Trophoblast cell (in vitro differentiated cells and primary cell): ENCODE measurements at regions not wholly inside any gene's neighbourhood (a gene's known extent, or its start where the extent isn't known, plus 50 kb on each side); places are given as distances from the start of the nearest gene placed in this dataset.

ENCODE experiments used
- DNase-seq, 2 donors: peaks; one replicate each; pipeline ENCODE4 v3.0.0-alpha.2; 2016
- H2AFZ ChIP-seq: 2 replicates; pipeline ENCODE4 v1.6.1; 2013; ENCODE audit warnings: low read length, moderate library complexity, mild to moderate bottlenecking; ENCODE audit not compliant: insufficient read depth, poor library complexity
- H2AK5ac ChIP-seq: 2 replicates; pipeline ENCODE4 v1.6.1; 2013; ENCODE audit warnings: mild to moderate bottlenecking, low read length
- H2BK120ac ChIP-seq: 2 replicates; pipeline ENCODE4 v1.6.1; 2013; ENCODE audit warnings: low read length, mild to moderate bottlenecking, moderate library complexity; ENCODE audit not compliant: insufficient read depth, poor library complexity
- H2BK12ac ChIP-seq: 2 replicates; pipeline ENCODE4 v1.6.1; 2013; ENCODE audit warnings: mild to moderate bottlenecking, low read length, moderate library complexity
- H2BK5ac ChIP-seq: 2 replicates; pipeline ENCODE4 v1.6.1; 2013; ENCODE audit warnings: low read length, low read depth, moderate library complexity, mild to moderate bottlenecking; ENCODE audit not compliant: poor library complexity
- H3K14ac ChIP-seq: 2 replicates; pipeline ENCODE4 v1.6.1; 2013; ENCODE audit warnings: mild to moderate bottlenecking, low read length
- H3K18ac ChIP-seq: 2 replicates; pipeline ENCODE4 v1.6.1; 2013; ENCODE audit warnings: mild to moderate bottlenecking, low read length
- H3K23ac ChIP-seq: 2 replicates; pipeline ENCODE4 v1.6.1; 2013; ENCODE audit warnings: low read length
- H3K27ac ChIP-seq: 2 replicates; pipeline ENCODE4 v1.5.1; 2013; ENCODE audit warnings: low read depth, mild to moderate bottlenecking, inconsistent platforms, low read length, moderate library complexity
- H3K27me3 ChIP-seq: 2 replicates; pipeline ENCODE4 v1.6.1; 2013; ENCODE audit warnings: inconsistent platforms, mild to moderate bottlenecking, low read length, moderate library complexity; ENCODE audit not compliant: insufficient read depth
- H3K36me3 ChIP-seq, 2 experiments: 1 replicate in 1 of 2; 2 replicates in 1 of 2; pipeline ENCODE4 v1.6.1; 2013; ENCODE audit warnings: low read length in 2 of 2, mild to moderate bottlenecking in 2 of 2, moderate library complexity in 1 of 2; ENCODE audit not compliant: insufficient read depth in 2 of 2, control insufficient read depth in 1 of 2
- H3K4ac ChIP-seq: 2 replicates; pipeline ENCODE4 v1.6.1; 2013; ENCODE audit warnings: low read depth, mild to moderate bottlenecking, low read length, moderate library complexity
- H3K4me1 ChIP-seq, 2 experiments: 1 replicate in 1 of 2; 2 replicates in 1 of 2; pipeline ENCODE4 v1.6.1; 2013; ENCODE audit warnings: low read length in 2 of 2, mild to moderate bottlenecking in 2 of 2, moderate library complexity in 1 of 2; ENCODE audit not compliant: insufficient read depth in 2 of 2, control insufficient read depth in 1 of 2
- H3K4me2 ChIP-seq: 2 replicates; pipeline ENCODE4 v1.6.1; 2013; ENCODE audit warnings: inconsistent platforms, mild to moderate bottlenecking, low read length, moderate library complexity
- H3K4me3 ChIP-seq: 2 replicates; pipeline ENCODE4 v1.5.1; 2013; ENCODE audit warnings: mild to moderate bottlenecking, low read depth, low read length, inconsistent platforms
- H3K79me1 ChIP-seq: one replicate; pipeline ENCODE4 v1.6.1; 2013; ENCODE audit warnings: low read length
- H3K79me2 ChIP-seq: 2 replicates; pipeline ENCODE4 v1.6.1; 2013; ENCODE audit warnings: low read length, mild to moderate bottlenecking; ENCODE audit not compliant: control insufficient read depth, insufficient read depth, poor library complexity
- H3K9ac ChIP-seq: 2 replicates; pipeline ENCODE4 v1.6.1; 2013; ENCODE audit warnings: mild to moderate bottlenecking, low read length
- H3K9me3 ChIP-seq: 2 replicates; pipeline ENCODE4 v1.6.1; 2013; ENCODE audit warnings: low read depth, mild to moderate bottlenecking, control low read depth, inconsistent platforms, low read length; ENCODE audit not compliant: insufficient read depth
- H4K12ac ChIP-seq: 2 replicates; pipeline ENCODE4 v1.6.1; 2013; ENCODE audit warnings: low read depth, mild to moderate bottlenecking, low read length, moderate library complexity
- H4K8ac ChIP-seq: 2 replicates; pipeline ENCODE4 v1.6.1; 2013; ENCODE audit warnings: low read depth, mild to moderate bottlenecking, low read length, moderate library complexity
- H4K91ac ChIP-seq: one replicate; pipeline ENCODE4 v1.6.1; 2013; ENCODE audit warnings: low read depth, mild to moderate bottlenecking, low read length, moderate library complexity
- WGBS: extraction: QIAGEN DNeasy Blood & Tissue Kit; methylation state at CpG from one replicate; pipeline ENCODE4 v1.1.7; 2013; ENCODE audit warnings: missing lambda C conversion rate; ENCODE audit not compliant: insufficient read length, insufficient coverage; ENCODE audit errors: extremely low coverage; 5-methylcytosine and 5-hydroxymethylcytosine counted together

DNA sequence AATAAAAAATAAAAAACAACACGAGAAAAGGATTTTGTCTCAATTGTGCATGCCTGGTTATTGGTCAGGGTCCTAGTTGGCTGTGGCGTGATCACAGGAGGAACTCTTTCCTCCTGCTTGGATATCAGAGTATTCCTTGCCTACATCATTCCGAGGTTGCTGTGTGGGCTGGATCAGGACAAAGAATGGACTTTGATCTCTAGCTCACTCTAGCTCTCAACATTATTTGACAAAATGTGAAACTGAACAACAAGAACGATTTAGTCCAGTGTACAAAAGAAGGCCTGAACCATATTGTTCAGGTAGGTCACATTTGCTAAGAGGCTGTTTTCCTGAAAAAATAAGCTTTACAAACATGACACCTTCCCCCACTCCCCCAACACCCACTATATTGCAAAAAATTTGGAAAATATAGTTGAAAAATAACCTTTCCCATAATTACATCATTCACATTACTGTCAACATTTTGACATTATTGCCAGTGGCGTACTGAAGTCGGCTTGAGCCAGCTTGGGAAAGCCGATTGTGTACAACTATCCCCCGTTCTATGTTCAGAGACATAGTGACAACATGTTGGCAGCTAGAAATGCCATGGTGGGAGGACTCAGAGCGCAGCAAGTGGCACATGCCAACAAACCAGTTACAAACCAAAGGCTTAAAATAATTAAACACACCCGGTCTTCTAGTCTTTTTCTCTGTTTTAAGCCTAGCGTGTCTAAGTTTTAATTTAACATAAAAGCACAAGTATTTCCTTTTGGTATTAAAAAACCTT lies 179.0 kb downstream of the LPIN1 start:
- Histone ChIP-seq H3K14ac (no peak overlapping the region), H3K27me3 (no peaks in the 10 kb centered on the region), H3K4me3 (no peak overlapping the region), H4K91ac (no peak overlapping the region), H2BK5ac (no peak overlapping the region), H3K4me2 (no peak overlapping the region), H3K4ac (no peak overlapping the region), H3K36me3 (no peaks in the 10 kb centered on the region), H2AFZ (no peak overlapping the region), H4K12ac (no peak overlapping the region), H3K9ac (no peak overlapping the region), H2BK120ac (no peak overlapping the region), H3K18ac (no peak overlapping the region), H3K79me1 (no peaks in the 10 kb centered on the region), H2BK12ac (no peak overlapping the region), H3K27ac (no peak overlapping the region), H4K8ac (no peak overlapping the region), H3K4me1 (no peaks in the 10 kb centered on the region), H3K23ac (no peak overlapping the region), H3K9me3 (no peaks in the 10 kb centered on the region), H2AK5ac (no peak overlapping the region), H3K79me2 (no peaks in the 10 kb centered on the region)
- no CpG with 5 or more reads among the region's 11 CpGs for WGBS
- DNase-seq, result no peak

DNA sequence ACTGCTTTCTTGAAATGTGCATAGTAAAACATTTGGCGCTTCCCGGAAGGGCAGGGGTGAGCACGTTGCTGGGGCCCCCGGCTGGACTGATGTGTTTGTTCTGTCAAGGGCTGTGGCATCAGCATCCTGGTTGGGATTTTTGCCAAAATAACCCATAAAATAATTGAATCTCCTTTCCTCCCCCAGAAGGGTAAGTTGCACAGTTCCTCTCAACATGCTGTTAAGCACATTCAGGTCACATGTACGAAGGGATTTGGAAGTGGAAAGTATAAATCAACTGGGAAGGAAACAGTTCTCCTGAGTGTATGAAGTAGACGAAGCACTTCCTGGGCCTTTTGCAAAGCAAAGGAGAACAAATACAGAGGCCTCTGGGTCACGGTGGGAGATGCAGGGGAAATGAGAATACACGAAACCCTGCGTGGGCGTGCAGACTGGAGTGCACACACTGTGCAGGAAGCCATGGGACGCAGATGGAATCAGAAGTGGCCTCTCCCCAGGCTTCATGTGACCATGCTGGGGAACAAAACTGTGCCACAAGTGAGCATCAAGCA lies 183.9 kb downstream of the LPIN1 start:
- Histone ChIP-seq H3K4ac (no peak overlapping the region), H2AK5ac (no peak overlapping the region), H3K27ac (no peak overlapping the region), H4K91ac (no peak overlapping the region), H4K8ac (no peak overlapping the region), H3K27me3 (no peaks in the 10 kb centered on the region), H2BK5ac (no peak overlapping the region), H3K9ac (no peak overlapping the region), H3K4me3 (no peak overlapping the region), H3K18ac (no peak overlapping the region), H2BK120ac (no peak overlapping the region), H3K79me1 (no peaks in the 10 kb centered on the region), H3K79me2 (no peaks in the 10 kb centered on the region), H3K4me1 (no peaks in the 10 kb centered on the region), H3K9me3 (no peaks in the 10 kb centered on the region), H3K36me3 (no peaks in the 10 kb centered on the region), H3K23ac (no peak overlapping the region), H3K14ac (no peak overlapping the region), H4K12ac (no peak overlapping the region), H3K4me2 (no peak overlapping the region), H2AFZ (no peak overlapping the region), H2BK12ac (no peak overlapping the region)
- DNase-seq, result peak in 1 of 2 donors; percentile 9
- no CpG with 5 or more reads among the region's 11 CpGs for WGBS

DNA sequence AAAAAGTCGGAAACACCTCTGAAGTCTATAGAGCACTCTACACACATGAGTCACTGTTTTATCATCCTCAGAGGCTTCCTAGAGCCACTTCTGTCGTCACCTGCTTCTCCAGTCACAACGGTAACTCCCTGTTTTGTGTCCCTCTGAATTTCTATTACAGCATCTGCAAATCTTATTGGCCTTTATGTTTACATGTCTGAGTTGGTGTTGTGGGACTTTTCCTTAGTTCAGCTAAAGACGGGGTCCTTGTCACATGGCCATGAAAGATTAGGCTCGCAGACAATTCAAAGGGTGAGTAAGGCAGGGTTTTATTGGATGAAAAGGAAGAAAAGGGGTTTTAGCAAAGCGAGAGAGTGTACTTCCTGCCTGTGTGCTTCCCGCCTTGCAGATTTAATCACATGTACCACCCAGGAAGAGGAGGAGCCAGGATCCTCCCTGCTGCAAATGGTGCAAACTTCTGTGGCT lies 185.6 kb downstream of the LPIN1 start:
- WGBS, result no CpG with 5 or more reads among the region's 7 CpGs
- Histone ChIP-seq H2BK5ac (no peak overlapping the region), H3K4me1 (no peaks in the 10 kb centered on the region)

DNA sequence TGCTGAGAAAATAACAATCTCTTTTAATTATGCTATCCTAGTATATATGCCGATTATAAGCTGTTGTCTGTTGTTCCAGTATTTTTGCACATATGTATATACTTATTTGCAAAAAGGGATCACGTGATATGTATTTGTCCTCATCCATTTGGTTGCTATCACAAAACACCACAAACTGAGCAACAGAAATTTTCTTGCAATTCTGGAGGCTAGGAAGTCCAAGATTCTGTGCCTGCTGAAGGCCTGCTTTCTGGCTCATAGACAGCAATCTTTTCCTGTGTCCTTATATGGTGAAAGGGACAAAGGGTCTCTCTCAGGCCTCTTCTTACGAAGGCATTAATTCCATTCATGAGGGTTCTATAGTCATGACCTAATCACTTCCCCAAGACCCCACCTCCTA lies 186.5 kb downstream of the LPIN1 start:
- no CpG with 5 or more reads among the region's 3 CpGs for WGBS
- Histone ChIP-seq H2BK5ac (no peak overlapping the region), H3K27me3 (no peaks in the 10 kb centered on the region), H3K23ac (no peak overlapping the region), H3K18ac (no peak overlapping the region), H2AK5ac (no peak overlapping the region), H3K4me2 (no peak overlapping the region), H4K8ac (no peak overlapping the region), H2BK12ac (no peak overlapping the region), H4K12ac (no peak overlapping the region), H2AFZ (no peak overlapping the region), H3K9me3 (no peaks in the 10 kb centered on the region), H3K4ac (no peak overlapping the region), H3K4me3 (no peak overlapping the region), H3K9ac (no peak overlapping the region), H3K4me1 (no peaks in the 10 kb centered on the region), H3K14ac (no peak overlapping the region), H3K79me2 (no peaks in the 10 kb centered on the region), H3K36me3 (no peaks in the 10 kb centered on the region), H2BK120ac (no peak overlapping the region), H4K91ac (no peak overlapping the region), H3K27ac (no peak overlapping the region), H3K79me1 (no peaks in the 10 kb centered on the region)
- no peak for DNase-seq

More for the DNA sequence above, 185.6 kb downstream of the LPIN1 start:
- Histone ChIP-seq H3K4me3 (no peak overlapping the region), H3K27ac (no peak overlapping the region), H2AFZ (no peak overlapping the region), H3K36me3 (no peaks in the 10 kb centered on the region), H2AK5ac (no peak overlapping the region), H3K18ac (no peak overlapping the region), H4K91ac (no peak overlapping the region), H3K23ac (no peak overlapping the region), H2BK120ac (no peak overlapping the region), H3K79me1 (no peaks in the 10 kb centered on the region), H3K9ac (no peak overlapping the region), H3K4ac (no peak overlapping the region), H2BK12ac (no peak overlapping the region), H4K12ac (no peak overlapping the region), H3K4me2 (no peak overlapping the region), H3K9me3 (no peaks in the 10 kb centered on the region), H4K8ac (no peak overlapping the region), H3K14ac (no peak overlapping the region), H3K79me2 (no peaks in the 10 kb centered on the region), H3K27me3 (no peaks in the 10 kb centered on the region)
- DNase-seq, result no peak
